PC-9 (cell line): ENCODE measurements at regions not wholly inside any gene's neighbourhood (a gene's known extent, or its start where the extent isn't known, plus 50 kb on each side); places are given as distances from the start of the nearest gene placed in this dataset.

Experiments
- BruUV-seq: library from RNA; stranded (reverse); fragments of 400-500 nt; replicated peaks from 2 replicates; lab custom pipeline; 2021; lab: Mats Ljungman, UMichigan
- CTCF ChIA-PET: fragments of 300-600 bp; sonication (Branson Sonifier 250); formaldehyde crosslinking; loops from one replicate; lab custom pipeline; 2022; ENCODE audit warnings: antibody characterized with exemption; lab: Charles Lee
- POLR2A ChIA-PET: fragments of 300-600 bp; sonication (Branson Sonifier 250); formaldehyde crosslinking; loops from one replicate; lab custom pipeline; 2022; ENCODE audit warnings: antibody characterized with exemption; ENCODE audit not compliant: unreplicated experiment; lab: Charles Lee
- DNase-seq, 2 experiments: peaks; one replicate each; pipeline versions ENCODE4 v3.0.0 to v3.0.0-alpha.2; 2015 to 2022; ENCODE audit warnings: mixed read lengths in 1 of 2
- H2AFZ ChIP-seq: fragments of 200-600 bp; sonication (generic); 2 replicates; pipeline ENCODE4 v1.8.1; 2017; ENCODE audit warnings: antibody characterized with exemption
- H3F3A ChIP-seq: fragments of 200-600 bp; sonication (generic); 2 replicates; pipeline ENCODE4 v1.8.1; 2017; ENCODE audit warnings: antibody characterized with exemption, mild to moderate bottlenecking, low read depth; ENCODE audit not compliant: insufficient read depth
- H3K27ac ChIP-seq: fragments of 200-600 bp; sonication (generic); 2 replicates; pipeline ENCODE4 v1.6.1; 2016; ENCODE audit warnings: mixed run types
- H3K27me3 ChIP-seq: fragments of 200-600 bp; sonication (generic); 2 replicates; pipeline ENCODE4 v1.6.1; 2016; ENCODE audit warnings: low read depth, mixed run types; ENCODE audit not compliant: insufficient read depth
- H3K36me3 ChIP-seq: fragments of 200-600 bp; sonication (generic); 2 replicates; pipeline ENCODE4 v1.6.1; 2016; ENCODE audit warnings: low read depth, mixed run types
- H3K4me1 ChIP-seq: fragments of 200-600 bp; sonication (generic); replicated peaks from 2 replicates; pipeline ENCODE4 v1.6.1; 2016; ENCODE audit warnings: mixed run types; ENCODE audit not compliant: insufficient read depth
- H3K4me2 ChIP-seq: fragments of 200-600 bp; sonication (generic); 2 replicates; pipeline ENCODE4 v1.6.1; 2017; ENCODE audit warnings: mixed run types
- H3K4me3 ChIP-seq: fragments of 200-600 bp; sonication (generic); 2 replicates; pipeline ENCODE4 v1.6.1; 2016; ENCODE audit warnings: mixed run types
- H3K79me2 ChIP-seq: fragments of 200-600 bp; sonication (generic); 2 replicates; pipeline ENCODE4 v1.6.1; 2017; ENCODE audit warnings: low read depth, mixed run types
- H3K9me2 ChIP-seq: fragments of 200-600 bp; sonication (generic); 2 replicates; pipeline ENCODE4 v1.8.1; 2017; ENCODE audit warnings: mild to moderate bottlenecking; ENCODE audit not compliant: insufficient read depth
- H3K9me3 ChIP-seq: fragments of 200-600 bp; sonication (generic); 2 replicates; pipeline ENCODE4 v1.8.1; 2016; ENCODE audit warnings: low read depth; ENCODE audit not compliant: insufficient read depth
- H4K20me1 ChIP-seq: fragments of 200-600 bp; sonication (generic); 2 replicates; pipeline ENCODE4 v1.8.1; 2017; ENCODE audit not compliant: insufficient read depth
- EZH2 ChIP-seq: fragments of 200-600 bp; sonication (generic); IDR thresholded peaks from 2 replicates; pipeline ENCODE4 v1.8.0; 2017; ENCODE audit warnings: antibody characterized with exemption, low read depth
- intact Hi-C: fragments of 100-400 bp; cut with micrococcal nuclease; formaldehyde crosslinking; loops from one replicate; pipeline ENCODE4 v1.10.0; 2022; ENCODE audit not compliant: unreplicated experiment
- TF ChIP-seq, protein P1 (sequence below): fragments of 200-600 bp; sonication (generic); conservative IDR thresholded peaks from 2 replicates; pipeline ENCODE4 v1.6.1; 2017; ENCODE audit warnings: mixed run types, antibody characterized with exemption, mild to moderate bottlenecking, moderate library complexity

DNA sequence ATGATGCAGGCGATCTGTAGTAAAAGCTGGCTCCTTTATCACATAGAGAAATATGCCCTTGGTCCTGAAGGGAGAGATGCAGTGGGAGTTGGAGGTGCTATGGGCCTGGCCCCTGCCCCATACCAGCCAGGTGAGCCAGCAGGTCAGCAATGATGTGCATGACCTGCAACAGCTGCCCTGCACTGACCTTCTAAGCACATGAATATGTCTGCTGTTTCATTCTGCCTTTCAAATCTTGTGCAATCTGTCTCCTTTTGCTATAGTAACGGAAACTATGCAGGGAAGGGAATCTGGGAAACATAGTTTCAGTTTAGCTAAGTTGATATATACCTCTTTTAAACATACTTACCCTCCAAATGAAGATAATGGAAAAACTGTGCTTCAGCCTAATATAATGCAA lies 235.2 kb downstream of the TDRD15 start:
- no peaks in the 10 kb centered on the region for H3K36me3 ChIP-seq
- no peaks in the 10 kb centered on the region for H3K27me3 ChIP-seq
- intact Hi-C loops: no loop called here
- BruUV-seq: no TSS peak
- no peak overlapping the region for H3K27ac ChIP-seq
- H3K79me2 ChIP-seq: no peaks in the 10 kb centered on the region
- H3K9me3 ChIP-seq: no peaks in the 10 kb centered on the region
- no peaks in the 10 kb centered on the region for H4K20me1 ChIP-seq
- no peak overlapping the region for H3K4me2 ChIP-seq
- no peak overlapping the region for H3K4me3 ChIP-seq
- no peak overlapping the region for H2AFZ ChIP-seq
- ChIA-PET CTCF (no interaction called here), POLR2A (no interaction called here)
- no peaks in the 10 kb centered on the region for H3K9me2 ChIP-seq
- no peaks in the 10 kb centered on the region for H3K4me1 ChIP-seq
- TF ChIP-seq, protein P1, sequence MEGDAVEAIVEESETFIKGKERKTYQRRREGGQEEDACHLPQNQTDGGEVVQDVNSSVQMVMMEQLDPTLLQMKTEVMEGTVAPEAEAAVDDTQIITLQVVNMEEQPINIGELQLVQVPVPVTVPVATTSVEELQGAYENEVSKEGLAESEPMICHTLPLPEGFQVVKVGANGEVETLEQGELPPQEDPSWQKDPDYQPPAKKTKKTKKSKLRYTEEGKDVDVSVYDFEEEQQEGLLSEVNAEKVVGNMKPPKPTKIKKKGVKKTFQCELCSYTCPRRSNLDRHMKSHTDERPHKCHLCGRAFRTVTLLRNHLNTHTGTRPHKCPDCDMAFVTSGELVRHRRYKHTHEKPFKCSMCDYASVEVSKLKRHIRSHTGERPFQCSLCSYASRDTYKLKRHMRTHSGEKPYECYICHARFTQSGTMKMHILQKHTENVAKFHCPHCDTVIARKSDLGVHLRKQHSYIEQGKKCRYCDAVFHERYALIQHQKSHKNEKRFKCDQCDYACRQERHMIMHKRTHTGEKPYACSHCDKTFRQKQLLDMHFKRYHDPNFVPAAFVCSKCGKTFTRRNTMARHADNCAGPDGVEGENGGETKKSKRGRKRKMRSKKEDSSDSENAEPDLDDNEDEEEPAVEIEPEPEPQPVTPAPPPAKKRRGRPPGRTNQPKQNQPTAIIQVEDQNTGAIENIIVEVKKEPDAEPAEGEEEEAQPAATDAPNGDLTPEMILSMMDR: no peak
- TF ChIP-seq EZH2: no peak
- H3F3A ChIP-seq: no peaks in the 10 kb centered on the region
- DNase-seq: no peak

GRCh38 chr2:21361384-21361783 lies 237.6 kb downstream of the TDRD15 start:
- intact Hi-C loops: no loop called here
- H3K9me2 ChIP-seq: no peaks in the 10 kb centered on the region
- H2AFZ ChIP-seq: no peak overlapping the region
- ChIA-PET POLR2A (no interaction called here), CTCF (no interaction called here)
- H4K20me1 ChIP-seq: no peaks in the 10 kb centered on the region
- no peak for DNase-seq
- TF ChIP-seq EZH2: no peak
- TF ChIP-seq, protein P1: no peak
- no peaks in the 10 kb centered on the region for H3K79me2 ChIP-seq
- no TSS peak for BruUV-seq
- no peak overlapping the region for H3K4me3 ChIP-seq
- no peaks in the 10 kb centered on the region for H3K9me3 ChIP-seq
- no peaks in the 10 kb centered on the region for H3K36me3 ChIP-seq
- H3F3A ChIP-seq: no peaks in the 10 kb centered on the region
- no peaks in the 10 kb centered on the region for H3K27me3 ChIP-seq
- no peaks in the 10 kb centered on the region for H3K4me1 ChIP-seq
- no peak overlapping the region for H3K4me2 ChIP-seq
- H3K27ac ChIP-seq: no peak overlapping the region

DNA sequence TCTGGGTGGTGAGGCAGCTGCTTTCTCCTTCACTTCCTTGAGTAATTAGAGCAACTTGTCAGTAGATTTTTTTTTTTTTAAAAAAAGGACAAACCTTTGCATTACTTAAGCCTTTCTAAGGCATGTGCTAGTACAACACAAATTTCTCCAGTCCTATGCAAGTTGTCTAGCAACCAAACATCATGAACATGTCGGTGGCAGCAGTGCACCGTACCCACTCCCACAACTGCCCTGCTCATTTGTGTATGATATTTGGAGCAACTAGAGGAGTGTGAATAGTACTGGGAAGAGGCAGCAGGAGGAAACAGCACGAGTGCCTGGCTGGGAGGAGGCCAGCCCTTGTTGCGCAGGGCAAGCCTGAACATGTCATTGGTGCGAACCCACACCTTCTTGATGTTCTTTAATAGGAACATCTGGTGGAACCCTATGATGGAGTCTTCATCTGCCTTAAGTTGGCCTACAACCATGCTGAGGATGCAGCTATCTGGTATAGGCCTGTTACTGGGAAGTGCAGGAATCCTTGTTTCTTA lies 238.3 kb downstream of the TDRD15 start:
- Histone ChIP-seq H3K79me2 (no peaks in the 10 kb centered on the region), H3K9me3 (no peaks in the 10 kb centered on the region), H3K27me3 (no peaks in the 10 kb centered on the region), H2AFZ (no peak overlapping the region), H3K36me3 (no peaks in the 10 kb centered on the region), H3K4me3 (no peak overlapping the region), H3K9me2 (no peaks in the 10 kb centered on the region), H3F3A (no peaks in the 10 kb centered on the region; the same call in 1 of the 2 replicates), H4K20me1 (no peaks in the 10 kb centered on the region), H3K4me1 (no peaks in the 10 kb centered on the region), H3K27ac (no peak overlapping the region), H3K4me2 (no peak overlapping the region)
- no TSS peak for BruUV-seq
- ChIA-PET POLR2A (no interaction called here), CTCF (no interaction called here)
- TF ChIP-seq EZH2: no peak
- TF ChIP-seq, protein P1: no peak
- DNase-seq: no peak
- intact Hi-C loops: no loop called here
